ENCODE measurements at regions not wholly inside any gene's neighbourhood (a gene's known extent, or its start where the extent isn't known, plus 50 kb on each side); places are given as distances from the start of the nearest gene placed in this dataset.

DNA sequence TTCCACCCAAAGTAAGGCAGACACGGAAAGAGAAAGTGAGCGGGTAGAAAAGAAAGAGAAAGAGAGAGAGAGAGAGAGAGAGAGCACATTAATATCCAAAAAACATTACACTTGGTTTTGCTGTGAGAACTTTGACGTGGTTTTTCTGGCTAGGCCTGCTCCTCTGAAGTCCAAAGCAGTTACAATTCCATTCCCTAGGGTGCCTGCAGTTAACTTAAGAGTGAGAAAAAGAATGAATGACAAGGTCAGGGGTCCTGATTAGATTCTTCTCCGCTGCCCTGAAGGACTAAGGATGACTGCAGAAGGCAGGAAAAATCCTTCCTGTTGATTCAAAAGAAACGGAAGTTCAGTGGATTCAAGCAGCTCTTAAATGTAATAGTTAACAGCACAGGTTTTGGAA is 589.8 kb downstream of the PRELID2 start:
- DNase-seq (ENCODE audit: low spot score) = no peak
- TF ChIP-seq, protein P1, sequence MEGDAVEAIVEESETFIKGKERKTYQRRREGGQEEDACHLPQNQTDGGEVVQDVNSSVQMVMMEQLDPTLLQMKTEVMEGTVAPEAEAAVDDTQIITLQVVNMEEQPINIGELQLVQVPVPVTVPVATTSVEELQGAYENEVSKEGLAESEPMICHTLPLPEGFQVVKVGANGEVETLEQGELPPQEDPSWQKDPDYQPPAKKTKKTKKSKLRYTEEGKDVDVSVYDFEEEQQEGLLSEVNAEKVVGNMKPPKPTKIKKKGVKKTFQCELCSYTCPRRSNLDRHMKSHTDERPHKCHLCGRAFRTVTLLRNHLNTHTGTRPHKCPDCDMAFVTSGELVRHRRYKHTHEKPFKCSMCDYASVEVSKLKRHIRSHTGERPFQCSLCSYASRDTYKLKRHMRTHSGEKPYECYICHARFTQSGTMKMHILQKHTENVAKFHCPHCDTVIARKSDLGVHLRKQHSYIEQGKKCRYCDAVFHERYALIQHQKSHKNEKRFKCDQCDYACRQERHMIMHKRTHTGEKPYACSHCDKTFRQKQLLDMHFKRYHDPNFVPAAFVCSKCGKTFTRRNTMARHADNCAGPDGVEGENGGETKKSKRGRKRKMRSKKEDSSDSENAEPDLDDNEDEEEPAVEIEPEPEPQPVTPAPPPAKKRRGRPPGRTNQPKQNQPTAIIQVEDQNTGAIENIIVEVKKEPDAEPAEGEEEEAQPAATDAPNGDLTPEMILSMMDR (IDR thresholded peaks at IDR 0.05; ENCODE audit: borderline replicate concordance, control extremely low read depth, extremely low read depth, insufficient read depth, missing control alignments) = no peak
- in situ Hi-C loops (cut with MboI; ENCODE audit: low sequenced_read_pairs, unreplicated experiment) = loop anchor here (25.0 kb wide), 1 partner anchor 1033 kb away; no protein-coding TSS in a partner anchor

DNA sequence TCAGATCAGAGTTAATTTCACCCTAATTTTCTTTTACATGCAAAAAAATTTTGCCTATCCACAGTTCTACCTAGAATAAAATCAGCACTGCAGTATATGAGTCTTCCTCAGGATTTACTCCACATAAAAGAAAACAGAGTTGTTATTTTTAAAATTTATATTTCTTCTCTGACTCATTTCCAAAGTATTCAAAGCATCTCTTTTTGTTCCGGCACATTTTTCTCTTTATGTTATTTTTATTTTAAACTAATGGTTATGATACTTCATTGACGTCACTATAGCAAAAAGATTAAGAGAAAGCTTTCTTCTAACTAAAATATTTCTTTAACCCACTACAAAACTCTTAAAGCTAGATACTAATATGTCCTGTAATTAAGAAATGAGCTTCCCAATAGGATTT is 590.4 kb downstream of the PRELID2 start:
- TF ChIP-seq, protein P1 (IDR thresholded peaks at IDR 0.05; ENCODE audit: borderline replicate concordance, control extremely low read depth, extremely low read depth, insufficient read depth, missing control alignments) = no peak
- in situ Hi-C loops (cut with MboI; ENCODE audit: low sequenced_read_pairs, unreplicated experiment) = loop anchor here (25.0 kb wide), 1 partner anchor 1032 kb away; no protein-coding TSS in a partner anchor
- no peak for DNase-seq (ENCODE audit: low spot score)

DNA sequence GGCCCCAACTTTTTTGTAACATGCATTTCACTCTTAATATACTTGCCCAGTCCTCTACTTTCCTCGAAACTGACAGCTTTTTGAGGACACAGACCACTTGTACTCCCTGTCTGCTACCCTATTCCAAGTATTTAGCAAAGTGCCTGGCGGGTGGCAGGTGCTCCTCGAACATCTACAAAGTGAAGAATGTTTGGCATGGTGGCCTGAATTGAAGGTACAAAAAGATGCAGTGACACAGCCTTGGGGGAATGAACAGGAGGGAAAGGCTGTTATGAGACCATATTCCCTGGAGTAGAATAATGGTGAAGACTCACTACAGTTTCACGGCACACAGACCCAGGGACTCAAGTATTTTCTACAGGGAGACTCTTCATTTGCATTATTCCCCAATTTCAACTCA is 590.9 kb downstream of the PRELID2 start:
- in situ Hi-C loops (cut with MboI; ENCODE audit: low sequenced_read_pairs, unreplicated experiment) = loop anchor here (25.0 kb wide), 1 partner anchor 1032 kb away; no protein-coding TSS in a partner anchor
- DNase-seq (ENCODE audit: low spot score) = no peak
- TF ChIP-seq, protein P1 (IDR thresholded peaks at IDR 0.05; ENCODE audit: borderline replicate concordance, control extremely low read depth, extremely low read depth, insufficient read depth, missing control alignments) = no peak

DNA sequence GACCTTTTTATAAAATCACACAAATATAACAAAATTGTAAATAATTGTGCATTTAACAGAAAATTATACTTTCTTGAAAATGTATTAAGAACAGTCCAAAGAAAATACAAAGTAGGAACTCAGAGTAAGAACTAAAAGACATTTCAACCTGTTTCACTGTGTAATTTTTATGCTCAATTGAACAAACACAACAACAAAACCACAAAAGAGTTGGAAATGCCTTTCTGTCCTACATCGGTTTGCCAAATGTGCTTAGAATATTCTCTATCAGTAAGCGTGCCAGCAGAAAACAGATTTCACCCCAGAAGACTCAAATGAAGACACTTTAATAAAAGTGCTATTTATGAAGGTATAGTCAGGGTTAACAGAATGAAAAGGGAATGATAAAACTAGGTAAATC is 592.1 kb downstream of the PRELID2 start:
- in situ Hi-C loops (cut with MboI; ENCODE audit: low sequenced_read_pairs, unreplicated experiment) = loop anchor here (25.0 kb wide), 1 partner anchor 1031 kb away; no protein-coding TSS in a partner anchor
- DNase-seq (ENCODE audit: low spot score) = no peak
- TF ChIP-seq, protein P1 (IDR thresholded peaks at IDR 0.05; ENCODE audit: borderline replicate concordance, control extremely low read depth, extremely low read depth, insufficient read depth, missing control alignments) = no peak

DNA sequence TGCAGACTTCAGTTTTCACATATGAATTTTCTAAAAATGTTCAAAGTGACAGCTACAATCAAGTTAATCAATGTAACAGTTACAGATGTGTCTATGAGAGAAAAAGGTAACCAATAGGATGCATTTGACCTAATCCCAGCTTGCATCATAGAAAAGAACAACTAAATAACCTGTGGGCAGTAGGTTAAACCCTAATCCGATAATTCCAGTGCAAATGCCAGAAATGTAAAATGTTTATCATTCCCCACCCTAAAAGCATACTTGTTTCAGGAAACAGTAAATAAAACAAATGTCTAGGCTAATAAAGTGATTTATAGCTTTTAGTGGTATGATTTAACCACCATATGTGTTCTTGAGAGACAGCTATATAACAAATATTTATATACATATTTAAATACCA is 592.6 kb downstream of the PRELID2 start:
- in situ Hi-C loops (cut with MboI; ENCODE audit: low sequenced_read_pairs, unreplicated experiment) = loop anchor here (25.0 kb wide), 1 partner anchor 1030 kb away; no protein-coding TSS in a partner anchor
- no peak for DNase-seq (ENCODE audit: low spot score)
- TF ChIP-seq, protein P1 (IDR thresholded peaks at IDR 0.05; ENCODE audit: borderline replicate concordance, control extremely low read depth, extremely low read depth, insufficient read depth, missing control alignments) = no peak

DNA sequence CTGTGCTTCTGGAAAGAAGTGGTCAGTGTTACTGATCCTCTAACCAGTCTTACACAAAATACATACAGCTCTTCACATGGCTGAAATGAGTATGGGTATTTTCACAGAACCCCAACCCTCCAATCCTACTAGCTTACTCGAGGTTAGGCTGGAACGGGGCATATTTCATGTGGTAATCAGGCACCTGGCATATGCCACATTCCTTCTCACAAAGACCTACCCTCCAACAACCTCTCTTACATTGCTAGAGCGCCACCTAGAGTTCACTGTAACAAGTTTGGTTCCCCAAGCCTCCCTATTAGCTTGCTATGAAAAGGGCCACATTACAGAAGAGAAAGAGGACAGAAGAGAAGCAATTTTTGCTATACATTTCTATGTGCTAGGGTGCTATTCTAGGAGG is 597.3 kb downstream of the PRELID2 start:
- peak; percentile 12 for DNase-seq (ENCODE audit: low spot score)
- in situ Hi-C loops (cut with MboI; ENCODE audit: low sequenced_read_pairs, unreplicated experiment) = loop anchor here (25.0 kb wide), 1 partner anchor 1026 kb away; no protein-coding TSS in a partner anchor
- TF ChIP-seq, protein P1 (IDR thresholded peaks at IDR 0.05; ENCODE audit: borderline replicate concordance, control extremely low read depth, extremely low read depth, insufficient read depth, missing control alignments) = peak; percentile 32

Data from GM13976 (cell line).